ENCODE measurements at regions not wholly inside any gene's neighbourhood (a gene's known extent, or its start where the extent isn't known, plus 50 kb on each side); places are given as distances from the start of the nearest gene placed in this dataset.

DNA sequence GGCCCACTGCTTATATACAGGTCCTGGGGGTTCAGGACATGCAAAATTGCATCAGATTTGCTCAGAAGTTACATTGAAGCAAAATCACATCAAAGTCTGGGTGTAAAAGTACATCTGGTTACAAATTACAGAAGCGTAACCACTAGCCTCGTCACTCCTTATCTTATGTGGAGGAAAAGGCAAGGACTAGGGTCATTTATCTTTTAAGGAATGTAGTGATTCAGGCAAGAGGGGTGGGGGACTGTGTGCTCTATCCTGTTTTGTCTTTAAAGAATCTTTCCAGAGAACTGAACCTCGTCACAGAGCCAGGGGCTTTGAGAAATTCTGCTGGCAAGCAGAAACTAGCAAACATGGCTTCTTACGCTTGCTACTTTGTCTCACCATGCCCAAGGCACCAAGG lies 61.1 kb upstream of the RAB4A start:
- DNase-seq (ENCODE audit: low read depth), result no peak

DNA sequence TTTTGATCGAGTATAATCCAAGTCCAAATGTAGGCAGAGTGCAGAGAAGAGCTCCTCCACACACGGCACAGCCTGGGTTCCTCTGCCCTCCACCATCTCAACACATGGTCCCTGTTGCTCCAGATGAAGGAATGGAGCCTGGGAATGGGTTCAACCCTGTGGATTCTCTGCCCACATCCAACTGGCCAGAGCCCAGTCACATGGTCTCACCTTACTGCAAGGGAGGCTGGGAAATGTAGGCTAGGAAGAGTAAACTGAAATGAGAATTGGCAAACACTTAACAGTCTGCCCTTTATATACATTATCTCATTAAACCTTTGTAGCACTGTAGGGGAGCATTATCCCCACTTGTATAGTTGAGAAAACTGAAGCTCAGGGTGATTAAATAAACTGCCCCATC lies 60.1 kb upstream of the RAB4A start:
- no peak for DNase-seq (ENCODE audit: low read depth)

DNA sequence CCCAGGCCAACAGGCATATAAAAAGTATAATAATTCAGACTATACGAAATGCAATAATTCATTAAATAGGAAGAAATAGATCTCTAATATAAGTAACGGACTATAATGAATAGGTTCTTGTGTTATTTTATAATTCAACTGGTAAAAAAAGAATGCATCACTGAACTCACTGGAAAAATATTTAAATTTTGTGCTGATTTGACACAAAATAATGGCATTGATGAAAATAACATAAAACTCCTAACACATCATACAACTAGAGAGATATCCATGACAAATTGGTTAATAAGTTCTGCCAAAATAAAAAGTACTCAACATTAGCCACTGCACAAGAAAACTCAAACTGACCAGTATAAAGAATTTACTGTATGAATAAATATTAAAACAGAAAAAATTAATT lies 57.1 kb upstream of the RAB4A start:
- no peak for DNase-seq (ENCODE audit: low read depth)

DNA sequence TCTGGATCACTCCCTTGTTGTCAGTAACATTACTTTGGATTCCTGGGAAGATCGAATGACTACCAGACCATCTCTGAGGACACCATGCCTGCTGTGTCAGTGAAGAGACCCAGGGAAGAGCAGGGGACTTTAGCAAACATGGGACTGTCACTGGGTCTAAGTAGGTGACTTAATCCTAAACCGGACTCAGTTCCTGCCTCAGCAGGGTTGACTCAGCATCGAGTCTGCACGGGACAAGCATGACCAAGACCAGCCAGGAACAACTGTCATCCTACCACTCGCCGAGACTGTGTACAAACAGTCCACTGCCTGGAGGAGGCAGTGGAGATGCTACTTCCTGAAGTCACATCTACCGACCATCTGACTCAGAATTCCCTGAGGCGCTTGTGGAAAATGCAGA lies 53.2 kb upstream of the RAB4A start:
- no peak for DNase-seq (ENCODE audit: low read depth)

DNA sequence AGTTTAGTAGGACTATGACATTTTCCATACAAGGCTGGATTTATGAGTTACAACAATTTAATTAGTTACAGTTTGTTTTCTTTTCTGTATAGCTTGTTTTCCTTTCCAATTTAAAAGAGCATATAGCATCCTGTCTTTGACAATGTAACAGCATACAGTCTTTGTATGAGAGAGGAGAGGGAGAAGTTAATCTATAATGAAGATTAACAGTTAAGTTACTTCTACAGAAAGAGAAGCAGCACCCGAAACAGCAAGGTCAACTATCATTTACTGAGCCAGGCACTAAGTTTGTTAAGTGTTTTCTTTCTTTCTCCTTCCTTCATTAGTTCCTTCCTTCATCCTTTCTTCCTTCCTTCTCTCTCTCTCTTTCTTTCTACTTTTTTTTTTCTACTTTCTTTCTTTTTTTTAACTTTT lies 52.3 kb upstream of the RAB4A start:
- no peak for DNase-seq (ENCODE audit: low read depth)

DNA sequence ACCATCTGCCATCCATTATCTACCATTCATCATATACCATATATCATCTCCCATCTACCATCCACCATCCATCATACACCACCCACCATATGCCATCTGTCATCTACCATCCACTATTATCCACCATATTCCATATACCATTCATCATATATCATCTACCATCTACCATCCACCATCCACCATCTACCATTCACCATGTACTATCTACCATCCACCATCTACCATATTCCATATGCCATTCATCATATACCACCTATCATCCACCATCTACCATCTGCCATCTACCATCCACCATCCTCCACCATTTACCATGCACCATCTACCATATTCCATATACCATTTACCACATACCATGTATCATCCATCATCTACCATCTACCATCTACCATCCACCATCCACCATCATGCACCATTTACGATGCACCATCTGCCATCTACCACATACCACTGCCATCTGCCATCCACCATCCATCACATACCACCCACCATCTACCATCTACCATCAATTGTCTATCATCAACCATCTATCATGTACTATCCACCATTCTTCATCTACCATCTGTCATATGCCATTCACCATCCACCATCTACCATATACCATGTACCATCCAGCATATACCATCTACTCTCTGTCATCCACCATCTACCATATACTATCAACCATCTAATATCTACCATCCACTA lies 50.6 kb upstream of the RAB4A start:
- DNase-seq (ENCODE audit: low read depth), result no peak

DNA sequence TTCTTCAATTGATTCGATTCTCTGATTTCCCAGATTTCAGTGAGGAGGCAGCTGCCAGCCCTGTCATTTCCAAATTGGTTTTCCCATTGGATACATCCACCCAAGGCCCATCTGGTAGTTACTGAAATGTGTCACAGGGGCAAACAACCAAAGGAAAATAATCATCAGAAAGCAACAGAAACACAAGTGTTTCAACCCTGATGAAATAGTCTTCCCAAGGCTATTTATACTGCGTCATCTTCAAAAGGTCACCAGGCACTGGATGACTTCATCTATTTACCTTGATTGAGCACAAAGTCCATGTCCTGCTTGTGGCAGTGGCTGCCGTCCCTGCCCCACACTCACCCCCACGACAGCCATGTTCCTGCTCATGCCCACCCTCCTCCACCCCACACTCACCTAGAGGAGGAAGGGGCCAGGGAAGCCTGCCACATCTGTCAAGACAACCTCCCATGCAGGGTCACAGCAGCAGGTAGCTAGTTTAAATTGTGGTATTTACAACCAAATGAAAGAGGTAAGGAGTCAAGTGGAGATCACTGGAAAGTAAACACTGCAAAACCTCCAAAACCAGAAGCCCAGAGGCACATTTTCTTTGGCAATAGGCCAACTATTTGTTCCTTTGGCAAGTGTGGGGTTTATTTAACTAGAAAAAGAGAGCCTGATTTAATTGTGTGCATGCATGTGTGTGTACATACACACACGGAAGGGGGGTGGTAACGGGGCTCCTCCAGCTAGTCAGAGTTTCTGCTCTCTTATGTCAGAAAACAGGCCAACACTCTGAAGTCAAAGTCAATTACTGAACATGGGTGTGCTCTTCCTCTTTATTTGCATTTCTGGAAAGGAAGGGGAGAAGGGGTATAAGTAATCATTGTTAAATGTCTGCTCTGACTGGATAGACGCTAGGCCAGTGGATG lies 49.5 kb upstream of the RAB4A start:
- peak; percentile 86 for DNase-seq (ENCODE audit: low read depth)
